Esophagus squamous epithelium (tissue), 4 donors: ENCODE measurements at regions not wholly inside any gene's neighbourhood (a gene's known extent, or its start where the extent isn't known, plus 50 kb on each side); places are given as distances from the start of the nearest gene placed in this dataset.

Experiments
- POLR2A ChIP-seq, 4 donors: fragments of 450-650 bp; IDR thresholded peaks; one replicate each; pipeline ENCODE4 v1.6.1; 2017; ENCODE audit warnings: antibody characterized with exemption in 4 of 4, mild to moderate bottlenecking in 4 of 4, moderate library complexity in 3 of 4
- TF ChIP-seq, protein P1 (sequence below), 6 experiments: fragments of 450-650 bp in 4 of 6; fragments of 200-600 bp in 2 of 6; sonication (generic) in 2 of 6; IDR thresholded peaks; one replicate each; pipeline ENCODE4 v1.5.1; 2016 to 2019; ENCODE audit warnings: antibody characterized with exemption in 6 of 6, mild to moderate bottlenecking in 4 of 6, moderate library complexity in 4 of 6

DNA sequence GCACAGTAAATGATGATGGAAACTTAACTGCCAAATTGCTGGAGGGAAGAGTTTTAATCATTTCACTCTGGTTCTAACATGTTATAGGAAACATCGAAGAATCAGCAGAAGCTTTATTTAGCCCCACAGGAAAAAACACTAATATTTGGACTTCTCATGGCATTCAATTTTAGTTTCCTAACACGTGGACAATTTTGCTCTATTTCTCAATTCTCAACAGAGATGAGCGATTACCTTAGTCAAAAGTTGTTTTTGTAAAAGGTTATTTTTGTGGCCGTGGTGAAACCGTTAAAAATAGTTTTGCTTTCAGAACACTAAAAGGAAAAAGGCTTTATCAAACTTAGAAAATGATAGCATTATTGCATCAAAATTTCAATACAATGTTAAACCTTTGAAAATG, 235.2 kb downstream of the PLK2 start:
- TF ChIP-seq, protein P1, sequence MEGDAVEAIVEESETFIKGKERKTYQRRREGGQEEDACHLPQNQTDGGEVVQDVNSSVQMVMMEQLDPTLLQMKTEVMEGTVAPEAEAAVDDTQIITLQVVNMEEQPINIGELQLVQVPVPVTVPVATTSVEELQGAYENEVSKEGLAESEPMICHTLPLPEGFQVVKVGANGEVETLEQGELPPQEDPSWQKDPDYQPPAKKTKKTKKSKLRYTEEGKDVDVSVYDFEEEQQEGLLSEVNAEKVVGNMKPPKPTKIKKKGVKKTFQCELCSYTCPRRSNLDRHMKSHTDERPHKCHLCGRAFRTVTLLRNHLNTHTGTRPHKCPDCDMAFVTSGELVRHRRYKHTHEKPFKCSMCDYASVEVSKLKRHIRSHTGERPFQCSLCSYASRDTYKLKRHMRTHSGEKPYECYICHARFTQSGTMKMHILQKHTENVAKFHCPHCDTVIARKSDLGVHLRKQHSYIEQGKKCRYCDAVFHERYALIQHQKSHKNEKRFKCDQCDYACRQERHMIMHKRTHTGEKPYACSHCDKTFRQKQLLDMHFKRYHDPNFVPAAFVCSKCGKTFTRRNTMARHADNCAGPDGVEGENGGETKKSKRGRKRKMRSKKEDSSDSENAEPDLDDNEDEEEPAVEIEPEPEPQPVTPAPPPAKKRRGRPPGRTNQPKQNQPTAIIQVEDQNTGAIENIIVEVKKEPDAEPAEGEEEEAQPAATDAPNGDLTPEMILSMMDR (IDR thresholded peaks at IDR 0.05), result no peak
- TF ChIP-seq POLR2A (IDR thresholded peaks at IDR 0.05), result no peak
